ENCODE measurements at regions not wholly inside any gene's neighbourhood (a gene's known extent, or its start where the extent isn't known, plus 50 kb on each side); places are given as distances from the start of the nearest gene placed in this dataset.

- TF ChIP-seq CHD7 (IDR thresholded peaks at IDR 0.05; ENCODE audit: insufficient replicate concordance, low read length) (no peak), TCF12 (IDR thresholded peaks at IDR 0.05; ENCODE audit: low read depth, low read length) (no peak), GABPA (IDR thresholded peaks at IDR 0.05; ENCODE audit: borderline replicate concordance, insufficient read depth, low read length) (no peak), HDAC6 (IDR thresholded peaks at IDR 0.05; ENCODE audit: low read depth, low read length) (no peak), SRF (IDR thresholded peaks at IDR 0.05; ENCODE audit: low read depth, low read length) (no peak), GTF2F1 (IDR thresholded peaks at IDR 0.05; ENCODE audit: borderline replicate concordance, low read depth, low read length) (no peak), SUZ12 (IDR thresholded peaks at IDR 0.05; ENCODE audit: low read length) (no peak)
Observed at GRCh38 chr3:177470197-177470941, 273.1 kb upstream of the TBL1XR1 start (continued).
